Ecto neural progenitor cell (in vitro differentiated cells): ENCODE measurements at regions not wholly inside any gene's neighbourhood (a gene's known extent, or its start where the extent isn't known, plus 50 kb on each side); places are given as distances from the start of the nearest gene placed in this dataset.
"Not testable (repeated sequence)": the region's sequence is repeated elsewhere in the genome, so short reads cannot be mapped to it uniquely, and the experiment has no call there.

Experiments
- DNase-seq: peaks from one replicate; pipeline ENCODE4 v3.0.0-alpha.2; 2018; ENCODE audit warnings: low spot score

- DNase-seq = no peak
These were observed 550.3 kb downstream of the RAB28 start for GRCh38 chr4:12933760-12934221.

DNA sequence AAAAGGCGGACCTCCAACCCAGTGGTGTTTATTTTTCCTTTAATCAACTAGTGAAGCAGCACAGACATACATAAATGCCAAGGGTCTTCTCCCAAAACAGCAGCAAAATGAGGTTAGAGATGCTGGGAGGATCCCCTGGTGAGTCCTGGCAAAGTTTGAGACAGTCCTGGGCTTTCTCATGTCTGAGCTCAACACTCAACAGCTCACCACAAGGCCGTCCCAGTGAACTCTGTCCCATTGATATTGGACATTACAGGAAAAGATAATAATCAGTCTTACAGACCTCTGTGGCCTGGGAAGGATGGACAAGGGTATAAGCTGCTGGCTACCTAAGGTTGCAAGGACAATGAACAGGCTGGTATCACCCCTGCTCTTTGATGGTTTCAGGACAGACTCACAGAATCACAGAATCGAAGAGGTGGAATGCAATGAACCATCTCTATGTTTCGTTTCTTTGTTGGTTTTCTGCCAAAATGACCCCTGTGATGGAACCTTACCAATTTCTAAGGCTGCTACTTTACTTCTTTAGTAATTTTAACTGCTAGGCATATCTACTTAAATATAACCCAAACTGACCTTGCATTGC lies 551.8 kb downstream of the RAB28 start:
- DNase-seq = no peak

DNA sequence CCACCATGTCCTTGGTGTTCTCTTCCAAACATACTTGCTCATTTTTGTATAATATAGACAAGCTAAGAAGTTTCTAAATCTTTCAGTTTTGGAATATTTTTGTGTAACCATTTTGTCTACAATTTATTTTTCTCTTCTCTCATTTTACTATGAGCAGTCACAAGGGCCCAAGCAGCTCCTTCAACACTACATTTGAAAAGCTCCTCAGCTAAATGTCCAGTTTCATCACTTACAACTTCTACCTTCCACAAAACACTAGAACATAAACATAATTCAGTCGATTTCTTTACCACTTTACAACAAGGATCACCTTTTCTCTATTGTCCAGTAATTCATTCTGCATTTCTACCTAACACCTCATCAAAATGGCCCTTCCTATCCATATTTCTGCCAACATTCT lies 554.4 kb downstream of the RAB28 start:
- DNase-seq = no peak

DNA sequence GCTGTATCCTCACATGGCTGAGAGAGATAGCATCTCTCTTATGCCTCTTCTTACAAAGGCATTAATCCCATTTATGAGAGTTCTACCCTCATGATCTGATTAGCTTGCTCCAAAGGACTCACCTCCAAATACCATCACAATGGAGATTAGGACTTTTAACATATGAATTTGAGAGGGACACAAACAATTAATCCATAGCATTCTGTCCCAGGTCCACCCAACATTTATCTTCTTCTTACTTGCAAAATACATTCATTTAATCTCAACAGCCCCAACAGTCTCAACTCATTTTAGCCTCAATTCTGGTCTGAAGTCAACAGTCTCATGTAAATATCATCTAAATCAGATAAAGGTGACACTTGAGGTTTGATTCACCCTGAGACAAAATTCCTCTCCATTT lies 555.4 kb downstream of the RAB28 start:
- no peak for DNase-seq

GRCh38 chr4:12926189-12927066 lies 557.7 kb downstream of the RAB28 start:
- no peak for DNase-seq

- no peak for DNase-seq
These were observed 559.3 kb downstream of the RAB28 start for GRCh38 chr4:12924728-12925320.

- no peak for DNase-seq
These were observed 559.9 kb downstream of the RAB28 start for GRCh38 chr4:12924253-12924652.

DNA sequence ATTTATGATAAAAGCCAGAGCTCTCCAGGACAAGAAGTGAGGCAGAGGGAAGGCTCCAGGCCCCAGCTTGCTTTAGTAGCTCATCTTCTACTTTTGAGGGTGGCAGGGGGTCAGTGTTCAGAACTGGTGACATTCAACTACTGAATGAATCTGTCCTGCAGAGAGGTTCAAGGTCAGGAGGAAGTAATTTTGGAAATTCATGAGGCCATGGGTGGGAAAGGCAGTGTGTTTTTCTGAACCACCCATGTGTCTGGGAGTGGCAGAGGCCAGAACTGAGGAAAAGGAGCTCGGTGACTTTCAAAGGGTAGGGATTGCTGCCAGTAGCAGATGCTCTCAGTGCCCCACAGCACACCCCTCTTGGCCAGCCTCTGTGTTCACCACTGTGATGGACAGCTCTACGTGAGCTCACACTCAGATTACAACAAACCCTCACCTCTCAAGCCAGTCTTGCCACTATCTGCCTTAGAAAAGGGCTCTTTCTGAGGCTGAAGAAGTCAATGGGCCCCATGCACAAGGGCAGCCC lies 571.2 kb downstream of the RAB28 start:
- DNase-seq = no peak

DNA sequence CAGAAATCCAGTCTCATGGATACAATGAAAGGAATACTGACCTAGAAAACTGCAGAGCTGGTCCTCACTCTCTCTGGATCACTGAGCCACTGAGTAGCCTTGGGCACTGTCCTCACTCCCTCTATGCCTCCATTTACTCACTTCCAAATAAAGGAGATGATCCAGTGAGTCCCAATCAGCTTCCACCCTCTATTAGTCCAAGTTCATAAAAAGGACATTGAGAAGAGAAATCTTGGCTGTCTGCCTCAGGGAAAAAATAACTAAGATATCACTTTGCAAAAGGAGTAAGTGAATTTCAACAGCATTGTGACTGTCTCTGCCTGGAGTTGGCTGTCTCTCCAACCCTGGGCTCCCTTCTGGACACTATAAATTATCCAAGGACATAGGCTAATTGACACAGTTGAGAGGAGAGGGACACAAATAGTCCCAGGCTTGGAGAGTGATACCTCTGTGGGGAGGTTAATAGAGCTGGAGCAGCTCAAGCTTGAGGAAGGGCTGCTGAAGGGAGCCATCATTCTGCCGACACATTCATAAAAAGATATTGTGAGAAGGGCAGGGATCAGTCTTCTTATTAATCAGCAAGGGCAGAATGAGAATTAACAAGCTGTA lies 572.3 kb downstream of the RAB28 start:
- no peak for DNase-seq

DNA sequence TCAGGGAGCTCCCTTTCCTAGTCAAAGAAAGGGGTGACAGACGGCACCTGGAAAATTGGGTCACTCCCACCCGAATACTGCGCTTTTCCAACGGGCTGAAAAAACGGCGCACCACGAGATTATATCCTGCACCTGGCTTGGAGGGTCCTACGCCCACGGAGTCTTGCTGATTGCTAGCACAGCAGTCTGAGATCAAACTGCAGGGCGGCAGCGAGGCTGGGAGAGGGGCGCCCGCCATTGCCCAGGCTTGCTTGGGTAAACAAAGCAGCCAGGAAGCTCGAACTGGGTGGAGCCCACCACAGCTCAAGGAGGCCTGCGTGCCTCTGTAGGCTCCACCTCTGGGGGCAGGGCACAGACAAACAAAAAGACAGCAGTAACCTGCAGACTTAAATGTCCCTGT lies 580.5 kb downstream of the RAB28 start:
- DNase-seq = not testable (repeated sequence)

GRCh38 chr4:12902735-12903134 lies 581.4 kb downstream of the RAB28 start:
- DNase-seq = no peak

DNA sequence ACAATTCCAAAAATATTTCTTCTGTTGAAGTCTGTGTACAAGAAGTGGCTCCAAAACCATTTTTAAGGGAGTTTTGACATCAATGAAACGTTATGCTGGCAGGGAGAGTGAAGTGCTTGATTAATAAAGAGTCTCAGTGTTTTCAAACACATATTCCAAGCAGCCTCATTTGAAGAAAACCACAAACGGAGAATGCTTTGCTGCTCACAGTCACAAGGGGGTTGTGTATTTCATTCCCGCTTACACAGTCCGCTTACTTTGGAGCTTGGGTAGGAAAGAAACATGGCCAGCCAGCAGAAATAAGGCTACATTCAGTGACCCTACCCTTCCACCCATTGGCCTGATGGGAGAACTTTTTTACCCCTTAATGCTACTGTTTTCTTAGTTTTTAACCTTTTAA lies 586.2 kb downstream of the RAB28 start:
- no peak for DNase-seq

DNA sequence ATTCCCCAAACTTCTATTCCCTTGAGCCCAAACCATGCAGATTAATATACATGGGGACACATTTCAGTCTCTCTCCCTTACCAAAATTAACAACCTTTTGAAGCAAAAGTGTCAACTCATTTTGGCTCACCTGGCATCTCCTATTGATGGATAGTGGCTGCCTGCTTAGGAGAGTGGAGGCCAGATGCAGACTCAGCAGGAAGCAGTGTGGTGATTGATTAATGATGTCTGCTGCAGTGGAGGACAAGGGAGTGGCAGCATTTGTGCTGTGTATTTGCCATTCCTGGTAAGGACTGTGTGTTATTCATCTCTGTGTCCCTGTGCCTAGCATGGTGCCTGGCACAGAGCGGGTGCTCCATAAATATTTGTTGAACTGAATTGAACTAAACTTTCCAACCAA lies 590.1 kb downstream of the RAB28 start:
- no peak for DNase-seq

- no peak for DNase-seq
These were observed 595.1 kb downstream of the RAB28 start for GRCh38 chr4:12889054-12889453.

GRCh38 chr4:12884846-12885796 lies 599.0 kb downstream of the RAB28 start:
- no peak for DNase-seq

DNA sequence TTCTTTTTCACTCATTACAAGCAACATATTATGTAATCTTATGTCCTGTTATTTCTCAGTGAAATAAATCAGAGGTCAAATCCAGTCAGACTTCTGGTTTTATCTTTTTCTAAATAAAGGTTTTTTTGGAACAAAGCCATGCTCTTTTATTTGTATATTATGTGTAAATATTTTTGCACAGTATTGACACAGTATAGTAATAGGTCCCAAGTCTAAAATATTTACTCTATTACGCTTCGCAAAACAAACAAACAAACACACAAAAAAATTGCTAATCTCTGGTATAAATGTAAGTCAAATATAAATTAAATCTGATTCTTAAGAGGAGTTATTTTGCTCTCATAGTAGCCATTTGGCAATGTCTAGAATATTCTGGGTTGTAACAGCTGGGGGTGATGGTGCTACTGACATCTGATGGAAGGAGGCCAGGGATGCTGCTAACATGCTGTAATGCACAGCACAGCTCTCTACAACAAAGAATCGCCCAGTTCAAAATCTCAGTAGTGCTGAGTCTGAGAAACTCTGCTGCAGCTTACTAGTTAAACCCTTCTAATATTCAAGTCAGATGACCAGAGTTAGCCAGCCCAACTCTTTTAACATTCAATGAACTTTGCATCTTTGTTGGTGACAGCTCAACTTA lies 602.1 kb downstream of the RAB28 start:
- no peak for DNase-seq

DNA sequence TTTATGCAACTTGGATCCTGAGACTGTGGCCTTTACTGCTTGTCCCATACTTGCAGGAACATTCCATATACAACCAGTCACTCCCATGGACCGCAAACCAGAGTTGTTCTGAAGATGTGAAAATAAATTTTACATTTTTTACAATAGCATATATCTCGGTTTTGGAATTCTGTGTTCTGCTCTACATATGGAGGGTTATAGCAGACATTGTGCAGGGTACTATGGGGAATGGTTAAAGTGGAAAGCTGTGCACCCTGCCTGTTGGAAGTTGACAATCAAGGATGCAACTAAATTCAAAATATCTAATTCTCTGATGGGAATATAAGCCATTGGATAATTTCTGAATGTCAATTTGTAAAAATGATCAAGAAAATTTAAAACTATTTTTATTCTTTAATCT lies 603.3 kb downstream of the RAB28 start:
- DNase-seq = no peak

- no peak for DNase-seq
These were observed 604.6 kb downstream of the RAB28 start for GRCh38 chr4:12879496-12879895.

- DNase-seq = no peak
These were observed 608.4 kb downstream of the RAB28 start for GRCh38 chr4:12875640-12876243.

DNA sequence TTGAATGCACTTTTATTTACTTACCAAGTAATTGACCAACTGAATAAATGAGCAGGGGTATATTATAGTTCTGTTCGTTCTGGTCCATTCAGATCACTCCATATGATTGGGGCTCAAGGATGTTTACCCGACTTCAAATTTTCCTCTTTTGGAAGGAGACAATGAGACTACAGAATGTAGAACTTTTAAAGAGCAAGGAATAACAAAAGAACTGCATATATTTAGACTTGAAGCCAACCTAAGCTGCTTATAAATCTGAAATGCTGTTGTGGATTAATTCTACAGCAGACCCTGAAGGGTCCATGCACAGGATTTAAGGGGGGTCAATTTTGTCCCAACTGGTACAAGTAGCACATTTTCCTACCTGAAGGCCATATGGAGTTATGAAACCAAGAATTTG lies 610.8 kb downstream of the RAB28 start:
- DNase-seq = no peak
